Natural killer cell (primary cell): ENCODE measurements at regions not wholly inside any gene's neighbourhood (a gene's known extent, or its start where the extent isn't known, plus 50 kb on each side); places are given as distances from the start of the nearest gene placed in this dataset.

Source experiments
- ATAC-seq, 3 donors: fragments of 150-1000 bp in 2 of 3; fragments of 200-7000 bp in 1 of 3; cut with Tn5 transposase; 1 replicate in 1 of 3; 2 replicates in 2 of 3; pipeline ENCODE4 v1.10.0; 2021; ENCODE audit warnings: mild to moderate bottlenecking in 2 of 3, moderate library complexity in 2 of 3
- DNase-seq, 2 donors: peaks; one replicate each; pipeline versions ENCODE4 v3.0.0 to v3.0.0-alpha.2; 2013 to 2021; ENCODE audit warnings: mixed read lengths in 1 of 2
- H3K27ac ChIP-seq: one replicate; pipeline ENCODE4 v1.5.1; 2013; ENCODE audit warnings: mild to moderate bottlenecking, low read length
- H3K27me3 ChIP-seq: one replicate; pipeline ENCODE4 v1.6.1; 2013; ENCODE audit warnings: low read length; ENCODE audit not compliant: control insufficient read depth, insufficient read depth
- H3K36me3 ChIP-seq: one replicate; pipeline ENCODE4 v1.6.1; 2013; ENCODE audit warnings: low read length; ENCODE audit not compliant: control insufficient read depth, insufficient read depth
- H3K4me1 ChIP-seq: one replicate; pipeline ENCODE4 v1.6.1; 2013; ENCODE audit warnings: low read length; ENCODE audit not compliant: control insufficient read depth, insufficient read depth
- H3K4me3 ChIP-seq: one replicate; pipeline ENCODE4 v1.5.1; 2013; ENCODE audit warnings: low read length
- H3K9me3 ChIP-seq: one replicate; pipeline ENCODE4 v1.6.1; 2013; ENCODE audit warnings: low read length; ENCODE audit not compliant: control insufficient read depth, insufficient read depth
- H3K27ac Mint-ChIP-seq, 2 donors: one replicate each; pipeline ENCODE4 v1.8.0; 2022; ENCODE audit warnings: mild to moderate bottlenecking in 2 of 2, mixed read lengths in 2 of 2, moderate library complexity in 1 of 2
- H3K27me3 Mint-ChIP-seq, 2 donors: one replicate each; pipeline ENCODE4 v1.8.0; 2022; ENCODE audit warnings: low read depth in 2 of 2, mixed read lengths in 2 of 2
- H3K36me3 Mint-ChIP-seq: one replicate; pipeline ENCODE4 v1.8.0; 2022; ENCODE audit warnings: mixed read lengths
- H3K4me1 Mint-ChIP-seq, 2 donors: one replicate each; pipeline ENCODE4 v1.8.0; 2022; ENCODE audit warnings: mixed read lengths in 2 of 2
- H3K4me3 Mint-ChIP-seq: one replicate; pipeline ENCODE4 v1.8.0; 2022; ENCODE audit warnings: mild to moderate bottlenecking, moderate library complexity, mixed read lengths
- H3K9me3 Mint-ChIP-seq, 2 donors: one replicate each; pipeline ENCODE4 v1.8.0; 2022; ENCODE audit warnings: mixed read lengths in 2 of 2
- CTCF ChIP-seq: fragments of 200-600 bp; IDR thresholded peaks from one replicate; pipeline ENCODE4 v1.8.0; 2022; ENCODE audit warnings: antibody characterized with exemption
- WGBS: methylation state at CpG from one replicate; pipeline ENCODE4 v1.1.7; 2013; ENCODE audit warnings: missing lambda C conversion rate; ENCODE audit not compliant: insufficient coverage; 5-methylcytosine and 5-hydroxymethylcytosine counted together
- intact Hi-C: fragments of 100-400 bp; cut with micrococcal nuclease; formaldehyde crosslinking; loops from one replicate; pipeline ENCODE4 v1.14.2; 2022

DNA sequence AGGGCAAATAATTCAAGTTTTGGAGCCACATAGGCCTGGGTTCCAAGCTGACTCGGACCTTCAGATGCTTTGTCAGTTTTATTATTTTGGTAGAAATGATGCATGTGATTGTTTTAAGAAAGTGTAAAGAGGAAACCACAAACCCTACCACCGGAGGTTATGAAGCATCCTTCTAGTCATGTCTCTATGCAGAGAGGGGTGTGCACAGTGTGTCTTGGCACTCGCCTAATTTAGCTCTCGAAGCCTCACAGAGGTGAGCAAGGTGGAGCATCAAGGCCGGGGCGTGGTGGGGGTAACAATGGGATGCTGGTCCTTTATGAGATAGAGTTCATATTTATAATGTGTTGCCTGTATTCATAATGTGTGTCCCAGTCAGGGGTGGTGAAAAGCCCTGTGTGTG is 63.7 kb upstream of the SMAD6 start:
- Mint-ChIP-seq H3K9me3 (no peaks in the 10 kb centered on the region), H3K27ac (peak overlapping the region in 1 of 2 donors; percentile 35), H3K4me1 (peaks cover 9% of the 10 kb centered on the region in 2 donors), H3K4me3 (peak overlapping the region; percentile 21), H3K36me3 (no peaks in the 10 kb centered on the region), H3K27me3 (no peaks in the 10 kb centered on the region)
- Histone ChIP-seq H3K9me3 (no peaks in the 10 kb centered on the region), H3K4me1 (peaks cover 13% of the 10 kb centered on the region), H3K36me3 (no peaks in the 10 kb centered on the region), H3K27me3 (no peaks in the 10 kb centered on the region), H3K27ac (no peak overlapping the region), H3K4me3 (no peak overlapping the region)
- 10% methylated on average over 6 of the region's 6 CpGs for WGBS
- peak; percentile 45 to 91 (median 69) for ATAC-seq
- no peak for TF ChIP-seq CTCF
- intact Hi-C loops = no loop called here
- DNase-seq = peak in 1 of 2 donors; percentile 48

GRCh38 chr15:66641485-66642315 is 60.3 kb upstream of the SMAD6 start:
- no peaks in the 10 kb centered on the region for H3K36me3 ChIP-seq
- no peak overlapping the region for H3K4me3 ChIP-seq
- no peaks in the 10 kb centered on the region for H3K36me3 Mint-ChIP-seq
- ATAC-seq = no peak
- no peak overlapping the region for H3K27ac Mint-ChIP-seq
- H3K4me1 ChIP-seq = peaks cover 13% of the 10 kb centered on the region
- no peak for DNase-seq
- H3K9me3 ChIP-seq = no peaks in the 10 kb centered on the region
- intact Hi-C loops = no loop called here
- no peaks in the 10 kb centered on the region for H3K27me3 Mint-ChIP-seq
- H3K9me3 Mint-ChIP-seq = no peaks in the 10 kb centered on the region
- H3K27ac ChIP-seq = no peak overlapping the region
- no peak overlapping the region for H3K4me3 Mint-ChIP-seq
- WGBS = 89% methylated on average over 5 of the region's 5 CpGs
- no peak for TF ChIP-seq CTCF
- H3K4me1 Mint-ChIP-seq = peaks cover 9% of the 10 kb centered on the region in 2 donors
- H3K27me3 ChIP-seq = no peaks in the 10 kb centered on the region

GRCh38 chr15:66642514-66642913 is 59.5 kb upstream of the SMAD6 start:
- Histone ChIP-seq H3K9me3 (no peaks in the 10 kb centered on the region), H3K27ac (no peak overlapping the region), H3K36me3 (no peaks in the 10 kb centered on the region), H3K27me3 (no peaks in the 10 kb centered on the region), H3K4me3 (no peak overlapping the region), H3K4me1 (peaks cover 13% of the 10 kb centered on the region)
- DNase-seq (no peak), ATAC-seq (no peak)
- intact Hi-C loops = no loop called here
- no peaks in the 10 kb centered on the region for H3K36me3 Mint-ChIP-seq
- H3K27me3 Mint-ChIP-seq = no peaks in the 10 kb centered on the region
- no peak overlapping the region for H3K27ac Mint-ChIP-seq
- no peak overlapping the region for H3K4me3 Mint-ChIP-seq
- peaks cover 9% of the 10 kb centered on the region in 2 donors for H3K4me1 Mint-ChIP-seq
- H3K9me3 Mint-ChIP-seq = no peaks in the 10 kb centered on the region
- no peak for TF ChIP-seq CTCF
- 85% methylated on average over 3 of the region's 3 CpGs for WGBS

DNA sequence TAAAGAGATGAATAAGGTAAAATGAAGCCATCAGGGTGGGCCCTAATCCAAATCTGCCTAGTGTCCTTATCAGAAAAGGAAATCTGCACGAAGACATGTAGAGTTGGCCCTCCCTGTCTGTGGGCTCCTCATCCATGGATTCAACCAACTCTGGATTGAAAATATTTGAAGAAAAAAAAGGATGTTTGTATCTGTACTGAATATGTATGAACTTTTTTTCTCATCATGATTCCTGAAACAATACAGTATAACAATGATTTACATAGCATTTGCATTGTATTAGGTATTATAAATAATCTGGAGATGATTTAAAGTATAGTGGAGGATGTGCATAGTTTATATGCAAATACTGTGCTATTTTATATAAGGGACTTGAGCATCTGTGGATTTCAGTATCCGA is 59.0 kb upstream of the SMAD6 start:
- Mint-ChIP-seq H3K36me3 (no peaks in the 10 kb centered on the region), H3K27ac (no peak overlapping the region), H3K4me3 (no peak overlapping the region), H3K27me3 (no peaks in the 10 kb centered on the region), H3K4me1 (peaks cover 7 to 8% of the 10 kb centered on the region in 2 donors), H3K9me3 (no peaks in the 10 kb centered on the region)
- no peak for TF ChIP-seq CTCF
- intact Hi-C loops = no loop called here
- Histone ChIP-seq H3K27me3 (no peaks in the 10 kb centered on the region), H3K27ac (no peak overlapping the region), H3K9me3 (no peaks in the 10 kb centered on the region), H3K4me3 (no peak overlapping the region), H3K36me3 (no peaks in the 10 kb centered on the region), H3K4me1 (peaks cover 10% of the 10 kb centered on the region)
- no peak for DNase-seq
- WGBS = 60% methylated on average over 2 of the region's 2 CpGs
- no peak for ATAC-seq
